ENCODE measurements at regions not wholly inside any gene's neighbourhood (a gene's known extent, or its start where the extent isn't known, plus 50 kb on each side); places are given as distances from the start of the nearest gene placed in this dataset.

- H2BK12ac ChIP-seq (ENCODE audit: insufficient read length, low read depth, low read length): no peak overlapping the region
- no peaks in the 10 kb centered on the region for H4K20me1 ChIP-seq (ENCODE audit: control insufficient read depth, insufficient read depth, insufficient read length)
- no peak overlapping the region for H3K9ac ChIP-seq (ENCODE audit: extremely low read depth, insufficient read length, low read length)
- DNase-seq: no peak
- H3K27me3 ChIP-seq (ENCODE audit: insufficient read depth, low read length): peaks cover 12% of the 10 kb centered on the region; the same call in 1 of the 2 replicates
- H3K56ac ChIP-seq (ENCODE audit: insufficient read length, low read depth, low read length): no peak overlapping the region
- H3K18ac ChIP-seq (ENCODE audit: insufficient read length, low read depth, low read length): no peak overlapping the region
- no peak overlapping the region for H4K5ac ChIP-seq (ENCODE audit: insufficient read length, low read depth, low read length)
- H3K27ac ChIP-seq (ENCODE audit: insufficient read length, low read depth, low read length): no peak overlapping the region
- H3K79me1 ChIP-seq (ENCODE audit: insufficient read depth, low read depth, low read length, poor library complexity, severe bottlenecking): no peaks in the 10 kb centered on the region
- Mint-ChIP-seq H3K9me3 (no peaks in the 10 kb centered on the region), H3K4me3 (no peak overlapping the region), H3K27me3 (ENCODE audit: low read depth) (peaks cover 98% of the 10 kb centered on the region), H3K36me3 (ENCODE audit: insufficient read depth in 1 of 3, low read depth in 3 of 3) (no peaks in the 10 kb centered on the region), H3K4me1 (peaks cover 0 to 6% of the 10 kb centered on the region in 2 experiments; a peak in 2 of 4 replicates), H3K27ac (no peak overlapping the region)
- H3K4me2 ChIP-seq (ENCODE audit: insufficient read depth, insufficient read length, low read length): no peak overlapping the region
- TF ChIP-seq CTCF (conservative IDR thresholded peaks at IDR 0.05): peak; percentile 65
- H3T11ph ChIP-seq (ENCODE audit: low read length): no peak overlapping the region
- no peaks in the 10 kb centered on the region for H3K79me2 ChIP-seq (ENCODE audit: insufficient read depth, low read length)
- no peaks in the 10 kb centered on the region for H3K9me3 ChIP-seq (ENCODE audit: control insufficient read depth, low read depth, low read length)
- no peaks in the 10 kb centered on the region for H3K23me2 ChIP-seq (ENCODE audit: insufficient read length, low read depth, low read length, poor library complexity, severe bottlenecking)
- H4K8ac ChIP-seq (replicated peaks; ENCODE audit: insufficient read length, low read depth, low read length): no peak overlapping the region
- H2BK5ac ChIP-seq (ENCODE audit: insufficient read length, low read length): no peak overlapping the region
- no peak overlapping the region for H3K23ac ChIP-seq (ENCODE audit: insufficient read length, low read depth, low read length)
- H2BK15ac ChIP-seq (ENCODE audit: low read depth, low read length): no peak overlapping the region
- no peak overlapping the region for H3K4ac ChIP-seq (ENCODE audit: low read depth, low read length)
- no peak overlapping the region for H2BK20ac ChIP-seq (ENCODE audit: low read depth, low read length, poor library complexity, severe bottlenecking)
- no peak overlapping the region for H2AK5ac ChIP-seq (ENCODE audit: insufficient read length, low read length)
- H2BK120ac ChIP-seq (ENCODE audit: low read depth, low read length, poor library complexity, severe bottlenecking): no peak overlapping the region
- H4K91ac ChIP-seq (ENCODE audit: insufficient read length, low read depth, low read length): no peak overlapping the region
- H3K14ac ChIP-seq (ENCODE audit: insufficient read depth, low read length): no peak overlapping the region
- no peak overlapping the region for H2AFZ ChIP-seq (ENCODE audit: low read length)
- no CpG with 5 or more reads among the region's 5 CpGs for WGBS (ENCODE audit: extremely low coverage, insufficient read length, low lambda C conversion rate)
- no peaks in the 10 kb centered on the region for H3K4me1 ChIP-seq (ENCODE audit: insufficient read depth, low read length)
Measured at GRCh38 chr22:22802339-22802970, 85.2 kb upstream of the IGLL5 start.
